SK-N-SH (cell line): ENCODE measurements at regions not wholly inside any gene's neighbourhood (a gene's known extent, or its start where the extent isn't known, plus 50 kb on each side); places are given as distances from the start of the nearest gene placed in this dataset.

Experiments used
- CTCF ChIP-seq: fragments of 200-600 bp; sonication (generic); IDR thresholded peaks from 2 replicates; pipeline ENCODE4 v1.6.1; 2017; ENCODE audit warnings: antibody characterized with exemption, mild to moderate bottlenecking, moderate library complexity
- EP300 ChIP-seq, 2 experiments: IDR thresholded peaks; 2 replicates each; pipeline versions ENCODE4 v1.4.0 to v1.6.1; 2012; ENCODE audit warnings: borderline replicate concordance in 1 of 2, low read depth in 1 of 2, low read length in 1 of 2
- GABPA ChIP-seq: IDR thresholded peaks from 2 replicates; pipeline ENCODE4 v1.4.0; 2012; ENCODE audit warnings: low read depth, mild to moderate bottlenecking
- TEAD4 ChIP-seq: IDR thresholded peaks from 2 replicates; pipeline ENCODE4 v1.4.0; 2012; ENCODE audit warnings: mild to moderate bottlenecking, borderline replicate concordance; ENCODE audit not compliant: insufficient read depth

GRCh38 chr5:60147791-60148190, 254.3 kb upstream of the PDE4D start:
- no peak for TF ChIP-seq EP300 (IDR thresholded peaks at IDR 0.05; ENCODE audit: borderline replicate concordance in 1 of 2, low read depth in 1 of 2, low read length in 1 of 2)
- TF ChIP-seq CTCF, result no peak
- TF ChIP-seq TEAD4, result no peak
- TF ChIP-seq GABPA, result no peak
